HG03442 (cell line): ENCODE measurements at regions not wholly inside any gene's neighbourhood (a gene's known extent, or its start where the extent isn't known, plus 50 kb on each side); places are given as distances from the start of the nearest gene placed in this dataset.
A peak's percentile ranks its signal among the peaks of the same experiment; 100 is the strongest.

Source experiments
- ATAC-seq: cut with Tn5 transposase; IDR thresholded peaks from one replicate; pipeline ENCODE4 v1.9.1; 2021; ENCODE audit warnings: mild to moderate bottlenecking, moderate library complexity; ENCODE audit not compliant: unreplicated experiment

- ATAC-seq, result no peak
Observed at GRCh38 chr6:139654888-139655782, 280.7 kb upstream of the CITED2 start.

GRCh38 chr6:139654309-139654708 lies 279.9 kb upstream of the CITED2 start:
- no peak for ATAC-seq

- no peak for ATAC-seq
Observed at GRCh38 chr6:139653111-139653510, 278.7 kb upstream of the CITED2 start.

GRCh38 chr6:139650941-139651340 lies 276.5 kb upstream of the CITED2 start:
- no peak for ATAC-seq

- ATAC-seq, result no peak
Observed at GRCh38 chr6:139649732-139650131, 275.3 kb upstream of the CITED2 start.

GRCh38 chr6:139649128-139649527 lies 274.7 kb upstream of the CITED2 start:
- ATAC-seq, result no peak

- ATAC-seq, result no peak
Observed at GRCh38 chr6:139648430-139649000, 274.1 kb upstream of the CITED2 start.

- no peak for ATAC-seq
Observed at GRCh38 chr6:139647841-139648240, 273.4 kb upstream of the CITED2 start.

- ATAC-seq, result no peak
Observed at GRCh38 chr6:139647016-139647415, 272.6 kb upstream of the CITED2 start.

- no peak for ATAC-seq
Observed at GRCh38 chr6:139644821-139645220, 270.4 kb upstream of the CITED2 start.

- no peak for ATAC-seq
Observed at GRCh38 chr6:139643986-139644385, 269.5 kb upstream of the CITED2 start.

GRCh38 chr6:139642346-139642745 lies 267.9 kb upstream of the CITED2 start:
- no peak for ATAC-seq

- no peak for ATAC-seq
Observed at GRCh38 chr6:139641376-139641775, 266.9 kb upstream of the CITED2 start.

- ATAC-seq, result no peak
Observed at GRCh38 chr6:139640921-139641320, 266.5 kb upstream of the CITED2 start.

- peak; percentile 98 for ATAC-seq
Observed at GRCh38 chr6:139640448-139640847, 266.0 kb upstream of the CITED2 start.

- ATAC-seq, result no peak
Observed at GRCh38 chr6:139639507-139639906, 265.1 kb upstream of the CITED2 start.

- ATAC-seq, result no peak
Observed at GRCh38 chr6:139638179-139638941, 263.9 kb upstream of the CITED2 start.

GRCh38 chr6:139637766-139638165 lies 263.3 kb upstream of the CITED2 start:
- ATAC-seq, result no peak

- ATAC-seq, result no peak
Observed at GRCh38 chr6:139636391-139636790, 261.9 kb upstream of the CITED2 start.

- ATAC-seq, result no peak
Observed at GRCh38 chr6:139635401-139636130, 261.1 kb upstream of the CITED2 start.

GRCh38 chr6:139632840-139633239 lies 258.4 kb upstream of the CITED2 start:
- no peak for ATAC-seq
